ENCODE measurements at regions not wholly inside any gene's neighbourhood (a gene's known extent, or its start where the extent isn't known, plus 50 kb on each side); places are given as distances from the start of the nearest gene placed in this dataset.

DNA sequence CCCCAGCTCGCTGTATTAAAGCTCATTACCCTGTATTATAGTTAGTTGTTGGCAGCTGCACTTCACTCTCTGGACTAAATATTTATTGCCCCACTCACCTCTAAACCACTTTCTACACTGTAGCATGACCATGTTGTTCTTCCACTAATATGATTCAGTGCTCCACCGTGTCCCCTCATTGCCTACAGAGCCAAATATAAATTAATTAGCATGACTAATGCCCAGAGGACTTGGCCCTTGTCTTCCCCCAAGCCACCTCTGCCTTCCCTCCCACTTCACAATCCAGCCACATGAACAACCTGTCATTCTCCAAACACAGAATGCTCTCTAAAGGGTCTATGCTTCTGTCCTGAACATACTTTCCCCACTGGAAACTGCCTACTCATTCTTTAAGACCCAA, 276.5 kb downstream of the PLPP3 start:
- no peak for DNase-seq (ENCODE audit: low read depth)
- TF ChIP-seq, protein P1, sequence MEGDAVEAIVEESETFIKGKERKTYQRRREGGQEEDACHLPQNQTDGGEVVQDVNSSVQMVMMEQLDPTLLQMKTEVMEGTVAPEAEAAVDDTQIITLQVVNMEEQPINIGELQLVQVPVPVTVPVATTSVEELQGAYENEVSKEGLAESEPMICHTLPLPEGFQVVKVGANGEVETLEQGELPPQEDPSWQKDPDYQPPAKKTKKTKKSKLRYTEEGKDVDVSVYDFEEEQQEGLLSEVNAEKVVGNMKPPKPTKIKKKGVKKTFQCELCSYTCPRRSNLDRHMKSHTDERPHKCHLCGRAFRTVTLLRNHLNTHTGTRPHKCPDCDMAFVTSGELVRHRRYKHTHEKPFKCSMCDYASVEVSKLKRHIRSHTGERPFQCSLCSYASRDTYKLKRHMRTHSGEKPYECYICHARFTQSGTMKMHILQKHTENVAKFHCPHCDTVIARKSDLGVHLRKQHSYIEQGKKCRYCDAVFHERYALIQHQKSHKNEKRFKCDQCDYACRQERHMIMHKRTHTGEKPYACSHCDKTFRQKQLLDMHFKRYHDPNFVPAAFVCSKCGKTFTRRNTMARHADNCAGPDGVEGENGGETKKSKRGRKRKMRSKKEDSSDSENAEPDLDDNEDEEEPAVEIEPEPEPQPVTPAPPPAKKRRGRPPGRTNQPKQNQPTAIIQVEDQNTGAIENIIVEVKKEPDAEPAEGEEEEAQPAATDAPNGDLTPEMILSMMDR (IDR thresholded peaks at IDR 0.05; ENCODE audit: insufficient read depth, low read depth, low read length, missing control alignments), result no peak
- no peak overlapping the region for H3K4me3 ChIP-seq (ENCODE audit: low read depth, low read length)

DNA sequence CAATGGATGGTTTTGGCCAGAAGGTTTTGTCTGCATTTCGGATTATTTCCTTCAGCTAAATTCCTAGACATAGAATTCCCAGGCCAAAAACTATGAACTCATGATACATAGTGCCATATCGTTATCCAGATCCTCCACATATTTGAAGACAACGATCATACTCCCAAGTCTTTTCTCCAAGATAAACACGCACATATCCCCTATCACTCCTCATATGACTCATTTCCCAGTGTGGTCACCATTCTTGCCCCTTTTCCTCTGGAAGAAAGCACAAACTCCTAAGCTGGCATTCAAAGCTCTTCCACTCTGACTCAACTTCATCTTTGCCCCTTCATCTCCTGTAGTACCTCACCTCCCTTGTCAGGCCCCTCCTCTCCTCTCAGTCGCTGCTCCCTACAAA, 277.6 kb downstream of the PLPP3 start:
- TF ChIP-seq, protein P1 (IDR thresholded peaks at IDR 0.05; ENCODE audit: insufficient read depth, low read depth, low read length, missing control alignments), result no peak
- H3K4me3 ChIP-seq (ENCODE audit: low read depth, low read length), result no peak overlapping the region
- no peak for DNase-seq (ENCODE audit: low read depth)

DNA sequence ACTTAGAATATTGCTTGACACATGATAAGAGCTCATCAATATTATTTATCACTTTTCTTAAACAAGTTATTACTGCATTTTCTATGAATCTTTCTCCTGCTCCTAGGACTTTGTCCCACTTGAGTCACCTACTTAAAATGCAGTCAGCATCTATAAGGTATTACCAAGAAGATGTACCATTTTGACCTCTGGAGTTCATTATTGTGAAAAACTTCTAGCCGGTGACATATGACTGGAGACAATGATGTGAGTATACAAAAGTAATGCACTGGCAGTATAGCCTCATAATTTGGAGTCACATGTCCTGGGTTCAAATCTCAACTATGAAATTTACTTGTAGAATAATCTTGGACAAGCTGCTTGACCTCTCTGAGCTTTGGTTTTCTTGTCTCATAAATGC, 278.5 kb downstream of the PLPP3 start:
- no peak overlapping the region for H3K4me3 ChIP-seq (ENCODE audit: low read depth, low read length)
- TF ChIP-seq, protein P1 (IDR thresholded peaks at IDR 0.05; ENCODE audit: insufficient read depth, low read depth, low read length, missing control alignments), result no peak
- DNase-seq (ENCODE audit: low read depth), result no peak

DNA sequence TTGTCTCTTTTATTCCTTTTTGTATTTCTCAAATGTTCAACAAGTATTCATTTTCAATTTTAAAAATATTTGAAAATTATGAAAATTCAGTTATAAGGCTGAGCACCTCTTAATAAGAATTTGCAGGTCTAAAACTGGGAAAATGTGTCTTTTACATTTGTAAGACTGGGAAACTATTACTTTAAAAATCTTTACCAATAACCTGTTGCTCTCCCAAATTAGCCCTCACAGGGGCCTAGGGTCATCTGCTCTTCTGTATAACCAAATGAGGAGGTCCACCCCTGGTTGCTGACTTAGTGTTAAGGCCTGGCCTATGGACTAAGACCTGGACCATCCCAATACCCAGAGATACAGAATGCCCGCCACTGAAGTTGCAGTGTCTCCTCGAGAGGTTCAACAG, 280.5 kb downstream of the PLPP3 start:
- TF ChIP-seq, protein P1 (IDR thresholded peaks at IDR 0.05; ENCODE audit: insufficient read depth, low read depth, low read length, missing control alignments), result no peak
- no peak for DNase-seq (ENCODE audit: low read depth)
- H3K4me3 ChIP-seq (ENCODE audit: low read depth, low read length), result no peak overlapping the region

DNA sequence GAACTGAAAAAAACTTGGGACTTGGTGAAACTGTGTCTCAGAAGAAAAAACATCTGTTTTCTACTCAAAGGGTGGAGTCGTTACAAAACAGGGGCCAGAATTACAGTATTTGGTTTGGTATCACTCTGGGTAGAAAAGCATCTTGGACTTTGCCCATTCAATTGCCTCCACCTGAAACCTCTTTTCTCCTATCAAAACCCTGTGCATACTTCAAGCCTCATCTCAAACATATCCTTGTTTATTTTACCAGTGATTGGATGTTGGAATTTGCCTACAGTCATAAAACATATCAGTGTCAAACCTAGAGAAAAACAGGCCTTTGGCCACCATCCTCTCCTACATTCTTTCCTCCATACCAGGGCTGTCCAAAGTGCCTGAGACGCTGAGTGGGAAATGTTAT, 281.5 kb downstream of the PLPP3 start:
- TF ChIP-seq, protein P1 (IDR thresholded peaks at IDR 0.05; ENCODE audit: insufficient read depth, low read depth, low read length, missing control alignments), result no peak
- DNase-seq (ENCODE audit: low read depth), result no peak
- H3K4me3 ChIP-seq (ENCODE audit: low read depth, low read length), result no peak overlapping the region

DNA sequence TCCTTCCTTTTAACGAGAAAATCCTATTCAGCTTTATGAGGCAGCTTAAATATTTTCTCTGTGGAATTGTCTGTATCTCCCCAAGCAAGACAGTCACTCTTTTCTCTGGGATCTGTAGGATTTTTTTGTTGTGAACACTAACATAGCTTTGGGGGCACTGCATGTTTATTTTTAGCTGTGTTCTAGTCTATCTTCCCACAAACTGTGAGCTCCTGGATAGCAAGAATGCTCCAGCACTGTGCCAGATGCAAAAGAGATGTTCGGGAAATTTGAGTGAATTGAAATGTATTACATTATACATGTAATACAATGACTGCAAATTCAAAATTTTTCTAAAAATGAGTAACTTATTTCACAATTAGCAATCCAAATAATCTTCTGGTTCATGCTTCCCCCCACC, 282.2 kb downstream of the PLPP3 start:
- no peak overlapping the region for H3K4me3 ChIP-seq (ENCODE audit: low read depth, low read length)
- TF ChIP-seq, protein P1 (IDR thresholded peaks at IDR 0.05; ENCODE audit: insufficient read depth, low read depth, low read length, missing control alignments), result no peak
- no peak for DNase-seq (ENCODE audit: low read depth)
